Cardiac septum (tissue), 1 donor: ENCODE measurements at regions not wholly inside any gene's neighbourhood (a gene's known extent, or its start where the extent isn't known, plus 50 kb on each side); places are given as distances from the start of the nearest gene placed in this dataset.
"Not testable (repeated sequence)": the region's sequence is repeated elsewhere in the genome, so short reads cannot be mapped to it uniquely, and the experiment has no call there.

ENCODE experiments used
- DNase-seq: peaks from one replicate; pipeline ENCODE4 v3.0.0-alpha.2; 2020; ENCODE audit warnings: low spot score
- intact Hi-C: fragments of 100-400 bp; cut with DNase I; formaldehyde crosslinking; loops from one replicate; pipeline ENCODE4 v1.14.0; 2022
- donor health status: DM: no; HTN: no; CAD: no.

DNA sequence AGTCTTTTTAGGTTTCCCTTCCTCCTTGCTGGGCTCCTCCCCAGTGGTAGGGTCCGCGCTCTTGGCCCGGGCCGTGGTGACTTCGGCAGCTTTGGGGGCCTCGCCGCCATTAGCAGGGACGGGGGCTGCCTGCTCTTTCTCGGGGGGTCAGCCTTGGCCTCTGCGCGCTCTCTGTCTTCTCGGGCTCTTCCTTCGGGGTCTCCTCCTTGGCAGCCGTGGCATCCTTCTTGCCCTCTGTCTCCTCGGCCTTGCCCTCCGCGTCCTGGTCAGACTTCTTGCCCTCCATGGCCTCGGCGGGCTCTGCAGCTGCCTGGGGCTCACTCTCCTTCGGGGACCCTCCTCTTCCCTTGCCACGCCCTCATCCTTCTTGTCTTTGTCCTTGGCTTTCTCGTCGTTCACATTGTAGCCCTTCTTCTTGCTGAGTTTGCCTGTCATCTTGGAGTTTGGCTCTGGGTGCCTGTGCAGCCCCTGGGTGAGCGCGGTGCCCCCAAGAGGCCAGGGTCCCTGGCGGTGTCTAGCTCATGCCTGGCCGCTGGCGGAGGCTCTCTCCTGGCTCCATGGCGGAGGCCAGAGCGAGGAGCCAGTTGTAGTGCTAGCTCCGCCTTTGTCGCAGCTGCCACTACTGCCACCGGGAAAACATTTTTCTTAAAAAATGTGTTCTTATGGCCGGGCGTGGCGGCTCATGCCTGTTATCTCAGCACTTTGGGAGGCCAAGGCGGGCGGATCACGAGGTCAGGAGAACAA lies 283.0 kb upstream of the SGCG start:
- DNase-seq, result no peak
- intact Hi-C loops, result no loop called here

DNA sequence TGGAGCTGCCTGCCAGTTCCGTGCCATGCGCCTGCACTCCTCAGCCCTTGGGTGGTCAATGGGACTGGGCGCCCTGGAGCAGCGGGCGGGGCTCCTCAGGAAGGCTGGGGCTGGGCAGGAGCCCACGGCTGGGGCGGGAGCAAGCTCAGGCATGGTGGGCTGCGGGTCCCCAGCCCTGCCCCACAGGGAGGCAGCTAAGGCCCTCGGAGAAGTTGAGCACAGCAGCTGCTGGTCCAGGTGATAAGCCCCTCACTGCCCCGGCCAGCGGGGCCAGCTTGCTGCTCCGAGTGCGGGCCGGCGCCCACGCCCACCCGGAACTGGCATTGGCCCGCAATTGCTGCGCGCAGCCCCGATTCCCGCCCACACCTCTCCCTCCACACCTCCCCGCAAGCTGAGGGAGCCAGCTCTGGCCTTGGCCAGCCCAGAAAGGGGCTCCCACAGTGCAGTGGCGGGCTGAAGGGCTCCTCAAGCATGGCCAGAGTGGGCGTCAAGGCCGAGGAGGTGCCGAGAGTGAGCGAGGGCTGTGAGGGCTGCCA lies 280.3 kb upstream of the SGCG start:
- intact Hi-C loops, DNase-seq: not testable (repeated sequence)

DNA sequence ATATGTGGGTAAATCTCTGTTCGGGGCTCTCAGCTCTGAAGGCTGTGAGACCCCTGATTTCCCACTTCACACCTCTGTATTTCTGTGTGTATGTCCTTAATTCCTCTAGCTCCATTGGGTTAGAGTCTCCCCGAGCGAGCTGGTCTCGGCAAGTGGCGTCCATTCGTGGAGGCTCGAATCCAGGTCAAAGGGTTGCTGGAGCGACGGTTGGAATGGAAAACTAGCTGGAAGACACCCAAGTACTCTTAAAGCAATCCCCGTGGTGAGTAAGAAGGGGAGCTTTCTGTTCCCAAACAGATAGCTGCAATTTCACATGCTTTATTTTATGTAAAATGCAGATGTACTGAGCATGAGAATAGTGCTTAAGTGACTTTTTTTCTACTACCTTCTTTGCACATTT lies 277.5 kb upstream of the SGCG start:
- intact Hi-C loops, result no loop called here

DNA sequence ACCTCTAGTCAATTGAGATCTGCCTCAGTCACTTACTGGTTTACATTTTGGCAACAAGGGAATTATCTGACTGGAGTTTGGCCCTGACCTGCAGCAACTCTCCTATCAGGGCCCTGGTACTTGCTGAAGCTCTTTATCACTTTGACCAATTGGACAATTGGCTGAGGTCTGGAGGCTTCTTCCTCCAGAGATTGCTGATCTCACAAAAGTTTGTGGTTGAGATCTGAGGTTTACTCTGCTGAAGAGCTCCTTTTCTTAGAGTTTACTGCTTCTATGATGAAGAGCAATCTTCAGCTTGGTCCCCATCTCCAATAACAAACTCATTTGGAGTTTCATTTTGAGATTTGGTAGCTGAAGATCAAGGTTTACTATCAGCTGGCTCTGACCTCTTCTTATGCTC lies 276.9 kb upstream of the SGCG start:
- intact Hi-C loops, result no loop called here
- no peak for DNase-seq

More for the DNA sequence above, 277.5 kb upstream of the SGCG start:
- DNase-seq, result no peak

DNA sequence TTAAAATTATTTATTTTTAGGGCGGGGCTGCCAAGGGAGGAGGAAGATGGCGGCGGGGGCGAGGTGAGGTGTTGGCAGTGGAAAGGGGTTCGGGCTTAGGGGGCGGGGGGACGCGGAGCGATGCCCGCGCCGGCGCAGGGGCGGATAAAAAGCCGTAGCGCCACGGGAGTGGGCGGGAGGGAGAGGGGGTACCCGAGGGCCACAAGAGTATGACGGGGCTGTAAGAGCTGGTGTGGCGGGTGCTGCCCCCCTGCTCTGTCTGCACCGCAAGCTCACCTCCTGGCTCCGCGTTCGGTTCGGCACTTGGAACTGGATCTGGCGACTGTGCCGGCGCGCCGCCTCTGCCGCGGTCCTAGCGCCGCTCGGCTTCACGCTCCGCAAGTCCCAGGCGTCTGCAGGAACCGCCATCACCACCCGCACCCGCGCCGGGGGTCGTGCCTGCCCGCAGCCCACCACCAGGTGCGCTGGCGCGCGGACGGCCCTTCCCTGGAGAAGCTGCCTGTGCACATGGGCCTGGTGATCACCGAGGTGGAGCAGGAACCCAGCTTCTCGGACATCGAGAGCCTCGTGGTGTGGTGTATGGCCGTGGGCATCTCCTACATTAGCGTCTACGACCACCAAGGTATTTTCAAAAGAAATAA lies 265.2 kb upstream of the SGCG start:
- no peak for DNase-seq
- intact Hi-C loops, result no loop called here

DNA sequence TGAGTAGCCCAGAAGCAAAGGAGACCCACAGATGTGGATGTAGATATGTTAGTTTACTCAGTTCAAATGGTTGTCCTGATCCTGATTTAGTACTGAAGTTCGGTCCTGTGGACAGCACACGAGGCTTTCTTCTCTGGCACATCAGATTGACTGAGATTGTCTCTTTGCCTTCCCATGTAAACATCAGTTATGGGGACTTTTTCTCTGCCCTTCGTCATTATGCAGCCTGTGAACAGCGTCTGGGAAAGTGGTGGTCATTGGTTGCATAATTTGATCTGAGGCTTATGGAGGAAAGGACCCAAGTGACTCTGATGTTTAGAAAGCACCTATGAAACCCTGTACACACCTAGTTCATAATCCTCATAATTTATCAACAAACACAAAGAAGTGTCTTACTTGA lies 264.5 kb upstream of the SGCG start:
- intact Hi-C loops, DNase-seq: not testable (repeated sequence)

DNA sequence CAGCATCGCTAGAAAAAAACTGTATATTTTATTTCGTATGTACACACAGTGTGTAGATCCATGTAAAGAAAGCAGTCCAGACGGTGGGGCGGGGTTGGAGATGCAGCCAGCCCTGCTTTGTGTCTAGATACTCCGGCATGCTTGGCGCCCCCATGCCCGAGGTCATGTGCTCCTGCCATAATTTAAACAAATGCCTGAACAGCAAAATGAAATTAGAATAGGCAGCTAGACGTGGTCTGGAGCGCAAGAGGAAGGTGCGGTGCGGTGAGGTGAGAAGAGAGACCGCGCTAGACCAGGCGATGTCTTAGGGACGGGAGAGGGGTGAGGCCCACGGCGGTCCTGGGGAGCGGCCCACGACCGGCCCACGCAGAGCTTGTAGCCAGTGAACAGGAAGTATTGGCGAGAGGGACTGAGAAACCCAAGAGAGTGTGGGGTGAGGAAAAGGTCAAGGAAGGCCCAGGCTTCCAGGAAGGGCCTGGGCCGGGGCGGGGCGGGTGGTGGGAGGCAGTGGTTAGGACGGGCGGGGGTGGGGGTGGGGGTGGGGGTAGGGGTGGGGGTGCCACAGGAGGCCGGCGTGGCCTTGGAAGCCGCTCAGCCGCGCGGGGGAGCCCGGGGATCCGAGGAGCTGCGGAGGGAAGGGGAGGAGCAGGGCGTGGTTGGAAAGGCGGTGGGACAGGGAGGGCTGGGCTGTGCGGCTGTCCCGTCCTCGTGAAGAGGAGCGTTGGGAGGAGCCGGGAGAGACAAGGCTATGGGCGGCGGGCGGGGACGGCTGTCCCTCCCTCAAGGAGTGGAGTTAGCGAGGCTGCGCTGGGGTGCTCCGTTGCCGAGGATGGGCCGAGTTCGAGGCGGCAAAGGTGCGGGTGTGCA lies 254.7 kb upstream of the SGCG start:
- intact Hi-C loops, result no loop called here
- DNase-seq, result no peak

DNA sequence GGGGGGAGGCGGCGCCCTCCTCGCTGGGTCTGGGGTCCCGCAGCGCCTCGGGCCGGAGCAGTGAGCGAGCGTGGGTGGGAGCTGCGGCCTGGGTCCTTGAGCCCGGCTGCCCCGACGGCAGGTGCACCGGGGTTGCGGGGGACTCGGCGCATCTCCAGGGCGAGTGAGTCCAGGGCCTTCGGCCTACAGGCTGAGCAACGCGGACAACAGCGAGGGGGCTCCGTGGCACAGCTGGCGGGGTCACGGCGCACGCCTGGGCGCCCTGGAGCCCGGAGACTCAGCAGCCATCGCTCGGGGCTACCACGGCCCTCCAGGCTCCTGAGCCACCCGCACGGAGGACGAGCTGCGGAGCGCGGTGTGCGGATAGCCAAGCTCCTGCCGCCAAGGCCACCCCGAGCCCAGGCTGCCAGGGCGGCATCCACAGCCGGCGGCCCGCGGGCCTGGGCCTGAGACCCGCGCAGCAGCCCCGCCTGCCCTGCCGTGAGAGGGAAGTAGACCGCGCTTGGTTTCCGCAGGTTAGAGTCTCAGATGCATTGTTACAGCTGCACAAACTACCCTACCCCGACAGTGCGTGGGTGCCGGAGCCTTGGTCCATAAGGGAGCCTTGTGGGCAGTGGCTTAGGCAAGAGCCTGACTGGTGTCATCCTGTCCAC lies 253.9 kb upstream of the SGCG start:
- intact Hi-C loops, result no loop called here

DNA sequence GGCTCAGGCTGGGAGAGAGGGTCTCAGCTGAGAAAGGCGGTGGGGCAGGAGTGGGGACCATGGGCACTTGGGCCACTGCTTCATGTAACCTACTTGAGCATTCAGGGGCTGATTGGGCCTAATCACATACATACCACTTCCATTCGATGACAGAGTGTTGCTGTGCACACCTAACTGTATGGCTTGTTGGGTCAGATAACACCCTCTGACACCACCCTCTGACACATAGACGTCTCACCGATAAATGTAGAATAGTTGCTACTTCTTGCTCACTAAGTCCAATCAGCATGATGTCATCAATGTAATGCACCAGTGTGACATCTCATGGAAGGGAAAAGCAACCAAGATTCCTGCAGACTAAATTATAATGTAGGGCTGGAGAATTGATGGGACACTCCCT lies 252.9 kb upstream of the SGCG start:
- DNase-seq, intact Hi-C loops: not testable (repeated sequence)

More for the DNA sequence above, 253.9 kb upstream of the SGCG start:
- no peak for DNase-seq

DNA sequence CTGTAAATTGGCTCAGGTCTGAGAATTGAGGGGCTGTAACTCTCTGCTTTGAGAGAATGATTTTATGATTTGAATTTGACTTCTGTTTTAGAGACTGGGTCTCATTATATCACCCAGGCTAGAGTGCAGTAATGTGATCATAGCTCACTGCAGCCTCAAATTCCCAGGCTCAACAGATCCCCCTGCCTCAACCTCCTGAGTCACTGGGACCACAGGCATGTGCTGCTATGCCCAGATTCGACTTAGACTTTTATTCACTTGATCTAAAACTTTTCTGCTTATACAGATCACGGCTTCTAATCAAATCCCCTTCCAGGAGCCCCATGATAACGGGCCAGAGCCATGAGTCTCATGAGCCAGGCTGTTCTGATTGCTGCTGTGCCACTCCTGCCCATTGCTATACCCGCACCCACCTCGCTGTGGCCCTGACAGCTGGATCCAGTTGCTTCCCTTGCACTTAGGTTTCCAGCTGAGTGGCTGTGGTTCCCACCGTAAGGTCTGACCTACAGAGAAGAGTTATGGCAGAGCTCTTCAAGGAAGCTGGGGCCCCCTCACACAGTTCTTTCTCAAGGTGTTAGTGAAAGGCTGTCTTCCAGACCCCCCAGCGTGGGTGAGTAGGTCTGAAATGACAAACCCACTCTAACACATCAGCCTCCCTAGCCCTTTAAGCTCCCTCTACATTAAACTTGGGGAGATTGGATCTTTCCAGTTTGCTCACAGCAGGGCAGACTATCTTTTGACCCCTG lies 251.2 kb upstream of the SGCG start:
- no peak for DNase-seq
- intact Hi-C loops, result no loop called here

DNA sequence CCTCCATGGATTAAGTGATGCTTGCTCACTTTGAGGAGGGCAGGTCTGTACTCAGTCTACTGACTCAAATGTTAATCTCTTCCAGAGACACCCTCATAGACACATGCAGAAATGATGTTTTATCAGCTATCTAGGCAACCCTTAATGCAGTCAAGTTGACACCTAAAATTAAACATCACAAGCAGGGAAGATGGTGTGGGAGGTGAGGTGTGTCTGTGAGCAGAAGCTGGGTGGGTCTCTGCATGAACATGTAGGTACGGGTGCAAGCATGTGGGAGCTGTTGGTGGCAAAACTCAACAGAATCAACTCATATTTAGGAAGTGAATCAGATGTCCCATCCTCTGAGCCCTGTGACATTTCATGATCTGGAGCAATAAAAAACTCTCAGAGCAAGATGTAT lies 249.2 kb upstream of the SGCG start:
- intact Hi-C loops, result no loop called here
- DNase-seq, result no peak

DNA sequence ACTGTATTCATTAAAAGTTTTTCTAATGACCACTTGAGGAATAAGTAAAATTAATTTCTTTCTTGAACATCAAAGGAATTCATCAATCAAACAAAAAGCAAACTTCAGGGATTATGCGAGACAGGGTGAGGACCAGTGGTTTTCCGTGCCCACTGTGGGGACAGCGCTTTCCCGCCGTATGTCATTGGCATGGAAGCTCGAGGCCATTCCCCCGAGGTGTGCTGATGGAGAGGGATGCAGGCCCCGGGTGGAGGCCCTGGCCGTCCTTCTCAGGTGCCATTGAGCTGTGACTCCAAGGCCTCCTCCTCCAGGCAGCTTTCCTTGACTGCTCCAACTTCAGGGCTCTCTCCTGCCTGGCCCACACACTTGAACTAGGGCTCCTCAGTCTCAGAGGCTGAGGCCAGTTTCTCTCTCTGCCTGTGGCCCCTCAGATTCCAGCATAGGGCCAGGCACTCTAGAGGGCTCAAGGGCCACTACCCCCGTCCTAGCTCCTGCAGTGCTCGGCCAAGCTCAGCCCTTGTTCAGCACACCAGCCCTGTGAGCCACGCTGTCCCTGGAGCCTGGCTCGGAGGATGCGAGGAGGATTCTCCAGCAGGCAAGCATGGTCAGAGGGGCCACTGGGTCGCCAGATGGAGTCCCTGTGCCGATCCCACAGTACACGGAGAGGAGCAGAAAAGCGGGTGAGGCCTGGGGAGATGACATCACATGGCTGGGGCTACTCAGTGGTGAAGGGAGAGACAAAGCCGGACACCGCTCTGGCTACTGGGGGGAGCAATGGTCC lies 248.0 kb upstream of the SGCG start:
- intact Hi-C loops, DNase-seq: not testable (repeated sequence)

DNA sequence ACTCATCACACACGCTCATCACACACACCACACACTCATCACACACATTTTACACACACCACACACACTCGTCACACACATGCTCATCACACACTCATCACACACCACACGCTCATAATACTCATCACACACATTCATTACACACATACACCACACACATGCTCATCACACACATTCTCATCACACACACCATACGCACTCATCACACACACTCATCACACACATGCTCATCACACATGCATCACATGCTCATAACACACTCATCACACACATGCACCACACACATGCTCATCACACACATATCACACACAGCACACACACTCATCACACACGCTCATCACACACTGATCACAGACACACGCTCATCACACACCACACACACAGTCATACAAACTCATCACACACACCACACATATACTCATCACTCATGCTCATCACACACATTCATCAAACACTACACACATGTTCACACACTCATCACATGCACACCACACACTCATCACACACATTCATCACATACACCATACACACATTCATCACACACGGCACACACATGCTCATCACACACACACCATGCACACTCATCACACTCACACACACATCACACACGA lies 247.1 kb upstream of the SGCG start:
- no peak for DNase-seq
- intact Hi-C loops, result no loop called here

DNA sequence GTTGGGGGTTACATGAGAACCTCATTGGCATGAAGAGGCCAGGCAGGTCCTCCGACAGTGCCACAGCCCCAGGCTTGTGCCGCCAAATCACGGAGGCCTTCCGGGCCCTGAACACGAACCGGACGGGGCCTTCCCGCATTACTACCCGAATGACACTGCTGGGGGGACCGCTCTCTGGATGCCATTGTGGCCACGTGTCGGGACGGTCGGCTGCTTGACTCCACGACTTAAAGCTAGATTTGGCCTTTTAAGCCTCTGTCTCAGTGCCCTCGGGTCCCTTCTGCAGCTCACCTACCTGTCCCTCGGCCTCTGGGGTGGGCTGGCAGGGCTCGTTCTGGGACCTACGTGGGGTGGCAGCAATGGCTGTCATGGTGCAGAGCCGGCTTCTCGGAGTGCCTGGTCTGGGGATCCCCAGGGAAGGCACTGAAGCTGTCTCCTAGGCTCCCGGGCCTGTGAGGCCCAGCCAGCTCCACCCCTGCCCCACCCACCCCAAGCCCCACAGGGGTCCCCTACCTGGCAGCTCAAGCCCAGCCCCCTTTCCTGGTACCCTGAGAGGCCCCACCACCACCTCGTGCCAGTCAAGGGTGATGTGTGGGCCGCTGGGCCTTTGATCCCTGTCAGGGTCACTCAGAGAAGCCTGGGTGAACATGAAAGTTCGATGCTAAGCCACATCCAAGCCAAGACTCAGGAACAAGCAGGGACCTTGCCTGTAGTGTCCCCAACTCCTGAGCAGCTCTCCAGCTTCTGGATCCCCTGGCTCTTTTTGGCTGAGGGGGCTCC lies 245.8 kb upstream of the SGCG start:
- no peak for DNase-seq
- intact Hi-C loops, result no loop called here

DNA sequence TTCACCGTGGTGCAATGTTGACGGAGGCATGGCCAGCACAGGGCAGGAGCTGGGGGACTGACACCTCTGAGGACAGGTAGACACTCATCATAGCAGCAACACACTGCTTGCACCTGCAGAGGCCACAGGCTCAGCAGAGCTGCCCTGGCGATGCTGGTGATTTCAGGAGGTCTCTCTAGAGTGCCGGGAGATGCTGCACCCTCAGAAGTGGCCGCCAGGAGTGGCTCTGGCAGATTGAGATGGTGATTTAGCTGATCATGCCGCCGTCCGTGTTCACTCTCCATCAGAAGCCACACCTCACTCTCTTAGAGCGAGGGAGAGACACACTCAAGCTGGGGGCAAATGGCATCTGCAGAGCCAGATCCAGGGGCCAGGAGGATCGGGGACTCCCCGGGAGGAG lies 244.6 kb upstream of the SGCG start:
- intact Hi-C loops, result no loop called here

DNA sequence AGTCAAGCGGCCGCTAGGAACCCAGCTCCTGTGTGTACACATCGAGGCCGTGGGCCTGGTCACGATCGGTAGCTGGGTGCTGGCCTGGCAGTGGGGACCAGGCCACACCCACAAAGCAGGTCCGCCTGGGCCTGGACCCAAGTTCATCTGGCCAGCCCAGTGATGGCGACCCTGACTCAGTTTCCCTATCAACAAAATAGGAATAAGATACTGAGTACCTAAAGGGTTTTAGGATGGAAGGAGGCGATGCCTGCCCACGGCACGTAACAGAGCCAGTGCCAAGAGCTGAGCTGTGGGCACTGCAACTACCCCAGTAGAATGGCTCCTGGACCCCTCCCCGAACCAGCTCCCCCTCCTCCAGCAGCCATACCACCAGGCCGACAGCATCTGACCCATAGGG lies 243.5 kb upstream of the SGCG start:
- no peak for DNase-seq
- intact Hi-C loops, result no loop called here

More for the DNA sequence above, 244.6 kb upstream of the SGCG start:
- DNase-seq, result no peak

DNA sequence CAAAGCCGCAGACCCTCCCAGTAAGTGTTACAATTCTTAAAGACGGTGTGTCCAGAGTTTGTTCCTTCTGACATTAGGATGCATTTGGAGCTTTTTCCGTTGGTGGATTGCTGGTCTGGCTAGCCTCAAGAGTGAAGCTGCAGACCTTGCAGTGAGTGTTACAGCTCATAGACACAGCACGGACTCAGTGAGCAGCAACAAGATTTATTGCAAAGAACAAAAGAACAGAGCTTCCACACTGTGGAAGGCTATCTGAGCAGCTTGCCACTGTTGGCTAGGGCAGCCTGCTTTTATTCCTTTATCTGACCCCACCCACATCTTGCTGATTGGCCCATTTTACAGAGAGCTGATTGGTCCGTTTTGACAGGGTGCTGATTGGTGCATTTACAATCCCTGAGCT lies 242.8 kb upstream of the SGCG start:
- intact Hi-C loops, result no loop called here

More for the DNA sequence above, 242.8 kb upstream of the SGCG start:
- no peak for DNase-seq
